ENCODE measurements at regions not wholly inside any gene's neighbourhood (a gene's known extent, or its start where the extent isn't known, plus 50 kb on each side); places are given as distances from the start of the nearest gene placed in this dataset.

- H3K27me3 Mint-ChIP-seq (ENCODE audit: insufficient read depth, low read depth): peaks cover 2% of the 10 kb centered on the region
- no peak overlapping the region for H3K4me2 ChIP-seq
Observed at GRCh38 chr14:38103542-38104225, 104.0 kb upstream of the SSTR1 start.

GRCh38 chr14:38105106-38105702, 102.5 kb upstream of the SSTR1 start:
- Mint-ChIP-seq H3K9me3 (peaks cover 10% of the 10 kb centered on the region), H3K27ac (no peak overlapping the region)

More at GRCh38 chr14:38103542-38104225, 104.0 kb upstream of the SSTR1 start:
- Mint-ChIP-seq H3K27ac (no peak overlapping the region), H3K9me3 (peaks cover 13% of the 10 kb centered on the region), H3K36me3 (no peaks in the 10 kb centered on the region), H3K4me1 (no peaks in the 10 kb centered on the region), H3K4me3 (no peak overlapping the region)
- no peaks in the 10 kb centered on the region for H3K4me1 ChIP-seq
- H3K9me3 ChIP-seq (ENCODE audit: low read depth): no peaks in the 10 kb centered on the region
- H3F3A ChIP-seq (ENCODE audit: low read depth): no peaks in the 10 kb centered on the region
- no peaks in the 10 kb centered on the region for H3K36me3 ChIP-seq
- no peak overlapping the region for H3K4me3 ChIP-seq
- DNase-seq (ENCODE audit: low spot score): no peak
- TF ChIP-seq CTCF (IDR thresholded peaks at IDR 0.05) (no peak), EZH2 (IDR thresholded peaks at IDR 0.05) (no peak), EZH2phosphoT487 (IDR thresholded peaks at IDR 0.05) (no peak)
- H3K27me3 ChIP-seq: no peaks in the 10 kb centered on the region
- no peaks in the 10 kb centered on the region for H4K20me1 ChIP-seq (ENCODE audit: low read depth)
- no peaks in the 10 kb centered on the region for H3K79me2 ChIP-seq (ENCODE audit: low read depth)
- no peak overlapping the region for H2AFZ ChIP-seq (replicated peaks)
- H3K27ac ChIP-seq: no peak overlapping the region
- no peak overlapping the region for H3K9ac ChIP-seq

GRCh38 chr14:38107216-38107631, 100.5 kb upstream of the SSTR1 start:
- Histone ChIP-seq H3K9ac (no peak overlapping the region), H3K27me3 (no peaks in the 10 kb centered on the region), H3K4me3 (no peak overlapping the region), H3K9me3 (ENCODE audit: low read depth) (no peaks in the 10 kb centered on the region), H2AFZ (replicated peaks) (no peak overlapping the region), H3K4me2 (no peak overlapping the region), H4K20me1 (ENCODE audit: low read depth) (no peaks in the 10 kb centered on the region), H3K27ac (no peak overlapping the region), H3K79me2 (ENCODE audit: low read depth) (no peaks in the 10 kb centered on the region), H3K4me1 (no peaks in the 10 kb centered on the region), H3F3A (ENCODE audit: low read depth) (no peaks in the 10 kb centered on the region), H3K36me3 (no peaks in the 10 kb centered on the region)
- no peak for DNase-seq (ENCODE audit: low spot score)
- TF ChIP-seq EZH2phosphoT487 (IDR thresholded peaks at IDR 0.05) (no peak), CTCF (IDR thresholded peaks at IDR 0.05) (no peak), EZH2 (IDR thresholded peaks at IDR 0.05) (no peak)
- Mint-ChIP-seq H3K36me3 (no peaks in the 10 kb centered on the region), H3K4me1 (no peaks in the 10 kb centered on the region), H3K9me3 (peaks cover 4% of the 10 kb centered on the region), H3K27me3 (ENCODE audit: insufficient read depth, low read depth) (peaks cover 2% of the 10 kb centered on the region), H3K4me3 (no peak overlapping the region), H3K27ac (no peak overlapping the region)

More at GRCh38 chr14:38105106-38105702, 102.5 kb upstream of the SSTR1 start:
- Histone ChIP-seq H3K27me3 (no peaks in the 10 kb centered on the region), H3K4me1 (no peaks in the 10 kb centered on the region), H4K20me1 (ENCODE audit: low read depth) (no peaks in the 10 kb centered on the region), H3K4me3 (no peak overlapping the region), H3K9ac (no peak overlapping the region), H3K27ac (no peak overlapping the region), H3K9me3 (ENCODE audit: low read depth) (no peaks in the 10 kb centered on the region), H3F3A (ENCODE audit: low read depth) (no peaks in the 10 kb centered on the region), H3K4me2 (no peak overlapping the region), H3K36me3 (no peaks in the 10 kb centered on the region), H2AFZ (replicated peaks) (no peak overlapping the region), H3K79me2 (ENCODE audit: low read depth) (no peaks in the 10 kb centered on the region)
- Mint-ChIP-seq H3K4me3 (no peak overlapping the region), H3K4me1 (no peaks in the 10 kb centered on the region), H3K36me3 (no peaks in the 10 kb centered on the region), H3K27me3 (ENCODE audit: insufficient read depth, low read depth) (peaks cover 2% of the 10 kb centered on the region)
- no peak for DNase-seq (ENCODE audit: low spot score)
- no peak for TF ChIP-seq CTCF (IDR thresholded peaks at IDR 0.05)
- TF ChIP-seq EZH2phosphoT487 (IDR thresholded peaks at IDR 0.05): no peak
- no peak for TF ChIP-seq EZH2 (IDR thresholded peaks at IDR 0.05)
